ENCODE measurements at regions not wholly inside any gene's neighbourhood (a gene's known extent, or its start where the extent isn't known, plus 50 kb on each side); places are given as distances from the start of the nearest gene placed in this dataset.

DNA sequence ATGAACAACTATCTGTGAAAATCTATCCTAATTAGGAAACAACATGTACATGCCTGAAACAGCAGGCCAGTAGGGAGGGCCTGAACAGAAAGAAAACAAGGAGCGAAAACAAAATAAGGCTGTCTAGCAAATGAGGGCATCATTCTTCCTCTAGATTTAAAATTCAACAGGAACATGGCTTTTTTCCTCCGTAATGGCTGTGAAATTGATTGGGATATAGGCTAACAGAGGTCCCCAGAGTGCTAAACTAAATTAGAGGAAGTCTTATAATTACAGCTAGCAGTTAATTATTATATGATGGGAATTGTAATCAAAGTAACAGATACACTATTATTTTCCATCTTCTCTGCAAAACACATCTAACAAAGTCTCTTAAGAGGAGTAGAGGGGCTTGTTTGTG is 51.7 kb upstream of the TIAM1 start:
- TF ChIP-seq TAF1 (IDR thresholded peaks at IDR 0.05; ENCODE audit: borderline replicate concordance, low read depth, low read length) (no peak), POLR2A (IDR thresholded peaks at IDR 0.05; ENCODE audit: low read depth, low read length) (no peak)
